DND-41 (cell line): ENCODE measurements at regions not wholly inside any gene's neighbourhood (a gene's known extent, or its start where the extent isn't known, plus 50 kb on each side); places are given as distances from the start of the nearest gene placed in this dataset.

ENCODE experiments used
- ATAC-seq: fragments of 200-7000 bp; cut with Tn5 transposase; 3 replicates; pipeline ENCODE4 v1.9.1; 2021; ENCODE audit warnings: low read depth; ENCODE audit not compliant: insufficient read depth
- DNase-seq: peaks from one replicate; pipeline ENCODE4 v3.0.0-alpha.2; 2020
- H2AFZ ChIP-seq: 2 replicates; pipeline ENCODE4 v1.6.0; 2012; ENCODE audit warnings: low read depth, low read length
- H3K27ac ChIP-seq: 2 replicates; pipeline ENCODE4 v1.5.1; 2012; ENCODE audit warnings: low read length, inconsistent platforms
- H3K27me3 ChIP-seq: fragments of 200-600 bp; sonication (generic); 2 replicates; pipeline ENCODE4 v1.6.0; 2012; ENCODE audit warnings: low read length, mild to moderate bottlenecking, inconsistent platforms; ENCODE audit not compliant: insufficient read depth, poor library complexity
- H3K36me3 ChIP-seq: 2 replicates; pipeline ENCODE4 v1.5.1; 2012; ENCODE audit warnings: low read length, inconsistent platforms; ENCODE audit not compliant: insufficient read depth
- H3K4me1 ChIP-seq: 2 replicates; pipeline ENCODE4 v1.5.1; 2012; ENCODE audit warnings: mild to moderate bottlenecking, low read length; ENCODE audit not compliant: insufficient read depth
- H3K4me2 ChIP-seq: 2 replicates; pipeline ENCODE4 v1.6.0; 2012; ENCODE audit warnings: mild to moderate bottlenecking, moderate library complexity, low read length, inconsistent platforms; ENCODE audit not compliant: insufficient read depth
- H3K4me3 ChIP-seq, 2 experiments: fragments of 200-600 bp in 1 of 2; shearing (Covaris generic) in 1 of 2; 2 replicates each; pipeline ENCODE4 v1.5.1; 2012 to 2016; ENCODE audit warnings: inconsistent platforms in 2 of 2, low read length in 2 of 2, mild to moderate bottlenecking in 2 of 2, low read depth in 1 of 2, moderate library complexity in 1 of 2
- H3K79me2 ChIP-seq: 2 replicates; pipeline ENCODE4 v1.6.0; 2012; ENCODE audit warnings: low read length, inconsistent platforms; ENCODE audit not compliant: insufficient read depth
- H3K9ac ChIP-seq: 2 replicates; pipeline ENCODE4 v1.6.0; 2012; ENCODE audit warnings: low read depth, mild to moderate bottlenecking, inconsistent platforms, low read length, moderate library complexity
- H3K9me3 ChIP-seq: 2 replicates; pipeline ENCODE4 v1.5.1; 2012; ENCODE audit warnings: low read length, moderate library complexity, mild to moderate bottlenecking, inconsistent platforms; ENCODE audit not compliant: insufficient read depth, severe bottlenecking
- H4K20me1 ChIP-seq: 2 replicates; pipeline ENCODE4 v1.6.0; 2012; ENCODE audit warnings: low read length; ENCODE audit not compliant: insufficient read depth
- EZH2 ChIP-seq: IDR thresholded peaks from 3 replicates; pipeline ENCODE4 v1.6.1; 2012; ENCODE audit warnings: borderline replicate concordance, low read depth, mild to moderate bottlenecking, moderate library complexity, low read length, inconsistent platforms; ENCODE audit not compliant: severe bottlenecking
- TF ChIP-seq, protein P1 (sequence below): IDR thresholded peaks from 2 replicates; pipeline ENCODE4 v1.5.1; 2012; ENCODE audit warnings: borderline replicate concordance, low read length, moderate library complexity, mild to moderate bottlenecking; ENCODE audit not compliant: poor library complexity, severe bottlenecking; ENCODE audit errors: extremely low read depth

DNA sequence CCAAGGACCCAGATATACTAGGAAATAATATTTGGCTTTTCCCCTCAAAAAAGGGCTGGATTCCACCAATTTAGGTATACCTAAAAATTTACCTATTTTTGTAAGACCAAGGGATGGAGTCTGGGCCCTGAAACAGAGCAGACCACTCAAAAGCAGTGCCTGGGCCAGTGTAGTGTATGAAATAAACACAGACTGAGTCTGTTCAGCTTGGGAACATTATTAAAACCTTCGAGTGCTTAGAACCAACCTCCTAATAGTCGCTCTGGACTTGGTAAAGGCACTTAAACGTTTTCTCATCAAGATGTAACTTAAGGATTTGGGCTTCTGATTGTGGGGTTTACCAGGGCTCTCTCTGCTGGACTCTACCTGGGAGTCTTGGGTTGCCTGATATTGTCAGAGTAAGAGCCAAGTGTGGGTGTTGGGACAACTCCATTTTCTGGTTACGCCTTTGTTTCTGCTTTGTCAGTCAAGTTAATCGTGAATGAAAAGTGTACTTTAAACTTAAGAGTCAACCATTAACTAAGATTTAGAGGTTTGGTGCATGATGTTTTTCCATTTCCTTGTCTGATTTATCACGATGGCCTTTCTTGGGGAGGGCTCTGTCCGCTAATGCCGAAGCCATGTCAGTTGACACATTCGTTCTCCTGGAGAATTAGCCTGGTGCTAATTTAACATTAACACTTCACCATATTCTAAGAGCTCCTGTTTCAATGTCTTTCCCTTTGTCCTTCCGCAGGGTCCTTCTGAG, 221.0 kb upstream of the TPM1 start:
- DNase-seq (no peak), ATAC-seq (no peak)
- no peaks in the 10 kb centered on the region for H3K4me1 ChIP-seq
- no peaks in the 10 kb centered on the region for H4K20me1 ChIP-seq
- TF ChIP-seq, protein P1, sequence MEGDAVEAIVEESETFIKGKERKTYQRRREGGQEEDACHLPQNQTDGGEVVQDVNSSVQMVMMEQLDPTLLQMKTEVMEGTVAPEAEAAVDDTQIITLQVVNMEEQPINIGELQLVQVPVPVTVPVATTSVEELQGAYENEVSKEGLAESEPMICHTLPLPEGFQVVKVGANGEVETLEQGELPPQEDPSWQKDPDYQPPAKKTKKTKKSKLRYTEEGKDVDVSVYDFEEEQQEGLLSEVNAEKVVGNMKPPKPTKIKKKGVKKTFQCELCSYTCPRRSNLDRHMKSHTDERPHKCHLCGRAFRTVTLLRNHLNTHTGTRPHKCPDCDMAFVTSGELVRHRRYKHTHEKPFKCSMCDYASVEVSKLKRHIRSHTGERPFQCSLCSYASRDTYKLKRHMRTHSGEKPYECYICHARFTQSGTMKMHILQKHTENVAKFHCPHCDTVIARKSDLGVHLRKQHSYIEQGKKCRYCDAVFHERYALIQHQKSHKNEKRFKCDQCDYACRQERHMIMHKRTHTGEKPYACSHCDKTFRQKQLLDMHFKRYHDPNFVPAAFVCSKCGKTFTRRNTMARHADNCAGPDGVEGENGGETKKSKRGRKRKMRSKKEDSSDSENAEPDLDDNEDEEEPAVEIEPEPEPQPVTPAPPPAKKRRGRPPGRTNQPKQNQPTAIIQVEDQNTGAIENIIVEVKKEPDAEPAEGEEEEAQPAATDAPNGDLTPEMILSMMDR: no peak
- no peak for TF ChIP-seq EZH2
- no peaks in the 10 kb centered on the region for H3K9me3 ChIP-seq
- no peak overlapping the region for H3K4me3 ChIP-seq
- no peaks in the 10 kb centered on the region for H3K27me3 ChIP-seq
- H3K4me2 ChIP-seq: no peak overlapping the region
- H3K27ac ChIP-seq: no peak overlapping the region
- no peaks in the 10 kb centered on the region for H3K36me3 ChIP-seq
- H3K79me2 ChIP-seq: no peaks in the 10 kb centered on the region
- no peak overlapping the region for H2AFZ ChIP-seq
- H3K9ac ChIP-seq: no peak overlapping the region

DNA sequence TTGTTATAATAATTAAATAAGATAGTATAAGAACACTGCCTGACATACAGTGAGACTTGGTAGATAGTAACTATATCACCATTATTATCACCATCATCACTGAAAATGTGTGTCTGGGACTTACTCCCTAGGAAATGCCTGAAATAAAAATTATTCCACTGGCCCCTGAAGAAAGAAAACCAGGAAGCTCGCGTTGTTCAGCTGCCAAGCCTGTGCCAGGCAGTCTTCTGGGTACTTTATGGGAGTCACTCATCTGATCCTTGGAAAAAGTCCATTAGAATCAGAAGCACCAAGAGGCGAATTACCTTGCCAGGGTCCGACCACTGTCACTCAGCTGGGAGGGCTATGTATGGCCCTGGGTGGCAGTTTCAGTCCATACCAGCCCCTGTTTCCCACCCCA, 220.3 kb upstream of the TPM1 start:
- Histone ChIP-seq H3K36me3 (no peaks in the 10 kb centered on the region), H3K9me3 (no peaks in the 10 kb centered on the region), H4K20me1 (no peaks in the 10 kb centered on the region), H3K27me3 (no peaks in the 10 kb centered on the region), H3K9ac (no peak overlapping the region), H3K4me1 (no peaks in the 10 kb centered on the region), H3K4me3 (no peak overlapping the region), H3K79me2 (no peaks in the 10 kb centered on the region), H3K27ac (no peak overlapping the region), H3K4me2 (no peak overlapping the region), H2AFZ (no peak overlapping the region)
- TF ChIP-seq, protein P1: no peak
- TF ChIP-seq EZH2: no peak
- no peak for ATAC-seq
- DNase-seq: no peak

DNA sequence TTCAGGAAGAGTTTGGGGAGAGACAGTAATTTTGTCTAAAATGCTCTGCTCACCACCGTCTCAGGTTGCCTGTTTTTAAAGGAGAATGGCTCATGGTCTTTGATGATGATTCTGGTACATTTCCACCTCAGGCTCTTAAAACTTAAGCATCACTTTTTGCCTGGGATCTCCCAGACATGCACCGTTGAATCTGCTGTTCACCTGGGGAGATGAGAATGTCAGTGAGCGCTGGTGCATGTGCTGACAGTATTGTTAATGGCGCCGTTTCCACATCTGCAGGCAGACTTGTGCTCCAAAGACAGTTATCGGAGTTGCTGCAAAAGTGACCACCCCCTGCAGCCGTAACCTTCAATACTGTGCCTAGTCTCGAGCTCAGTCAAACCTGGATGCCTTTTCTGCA, 219.0 kb upstream of the TPM1 start:
- no peaks in the 10 kb centered on the region for H3K27me3 ChIP-seq
- no peak overlapping the region for H3K9ac ChIP-seq
- no peaks in the 10 kb centered on the region for H3K9me3 ChIP-seq
- TF ChIP-seq, protein P1: no peak
- TF ChIP-seq EZH2: no peak
- ATAC-seq: no peak
- no peak overlapping the region for H3K4me2 ChIP-seq
- no peaks in the 10 kb centered on the region for H3K36me3 ChIP-seq
- H2AFZ ChIP-seq: no peak overlapping the region
- no peaks in the 10 kb centered on the region for H3K79me2 ChIP-seq
- no peak overlapping the region for H3K4me3 ChIP-seq
- no peak for DNase-seq
- H3K27ac ChIP-seq: no peak overlapping the region
- no peaks in the 10 kb centered on the region for H4K20me1 ChIP-seq
- H3K4me1 ChIP-seq: no peaks in the 10 kb centered on the region
